IgD-negative memory B cell (primary cell): ENCODE measurements at regions not wholly inside any gene's neighbourhood (a gene's known extent, or its start where the extent isn't known, plus 50 kb on each side); places are given as distances from the start of the nearest gene placed in this dataset.

Source experiments
- H3K27ac Mint-ChIP-seq, 3 donors: one replicate each; pipeline ENCODE4 v1.8.0; 2020 to 2022; ENCODE audit warnings: mild to moderate bottlenecking in 3 of 3, mixed read lengths in 3 of 3, moderate library complexity in 1 of 3
- H3K27me3 Mint-ChIP-seq: one replicate; pipeline ENCODE4 v1.8.0; 2021; ENCODE audit warnings: mixed read lengths
- H3K36me3 Mint-ChIP-seq: one replicate; pipeline ENCODE4 v1.8.0; 2020; ENCODE audit warnings: mild to moderate bottlenecking, mixed read lengths
- H3K4me1 Mint-ChIP-seq, 3 donors: one replicate each; pipeline ENCODE4 v1.8.0; 2020 to 2022; ENCODE audit warnings: mixed read lengths in 3 of 3, mild to moderate bottlenecking in 1 of 3
- H3K4me3 Mint-ChIP-seq, 4 donors: one replicate each; pipeline ENCODE4 v1.8.0; 2020 to 2022; ENCODE audit warnings: mild to moderate bottlenecking in 4 of 4, mixed read lengths in 4 of 4, moderate library complexity in 3 of 4
- H3K9me3 Mint-ChIP-seq, 3 donors: one replicate each; pipeline ENCODE4 v1.8.0; 2020 to 2021; ENCODE audit warnings: mixed read lengths in 3 of 3, mild to moderate bottlenecking in 1 of 3

- H3K27ac Mint-ChIP-seq = no peak overlapping the region
- H3K4me1 Mint-ChIP-seq = peaks cover 0 to 5% (median 2%) of the 10 kb centered on the region in 3 donors
These were observed 165.0 kb downstream of the ICE1 start for GRCh38 chr5:5587474-5587873.

GRCh38 chr5:5586721-5587120, 164.2 kb downstream of the ICE1 start:
- no peaks in the 10 kb centered on the region for H3K9me3 Mint-ChIP-seq
- no peak overlapping the region for H3K27ac Mint-ChIP-seq
- peaks cover 5% of the 10 kb centered on the region for H3K27me3 Mint-ChIP-seq
- no peak overlapping the region for H3K4me3 Mint-ChIP-seq
- peaks cover 4% of the 10 kb centered on the region for H3K36me3 Mint-ChIP-seq
- H3K4me1 Mint-ChIP-seq = peaks cover 0 to 5% (median 2%) of the 10 kb centered on the region in 3 donors

More at GRCh38 chr5:5587474-5587873, 165.0 kb downstream of the ICE1 start:
- peaks cover 5% of the 10 kb centered on the region for H3K27me3 Mint-ChIP-seq
- peaks cover 4% of the 10 kb centered on the region for H3K36me3 Mint-ChIP-seq
- H3K4me3 Mint-ChIP-seq = no peak overlapping the region
- no peaks in the 10 kb centered on the region for H3K9me3 Mint-ChIP-seq

- Mint-ChIP-seq H3K27ac (no peak overlapping the region), H3K27me3 (peaks cover 5% of the 10 kb centered on the region), H3K4me1 (peaks cover 0 to 5% (median 2%) of the 10 kb centered on the region in 3 donors), H3K4me3 (no peak overlapping the region), H3K36me3 (peaks cover 4% of the 10 kb centered on the region), H3K9me3 (no peaks in the 10 kb centered on the region)
These were observed 163.4 kb downstream of the ICE1 start for GRCh38 chr5:5585751-5586341.

GRCh38 chr5:5584751-5585150, 162.3 kb downstream of the ICE1 start:
- H3K36me3 Mint-ChIP-seq = peaks cover 3% of the 10 kb centered on the region
- H3K9me3 Mint-ChIP-seq = no peaks in the 10 kb centered on the region

GRCh38 chr5:5584236-5584745, 161.8 kb downstream of the ICE1 start:
- Mint-ChIP-seq H3K4me3 (no peak overlapping the region), H3K36me3 (peaks cover 3% of the 10 kb centered on the region), H3K27me3 (peaks cover 5% of the 10 kb centered on the region), H3K27ac (no peak overlapping the region), H3K4me1 (peaks cover 0 to 2% (median 0%) of the 10 kb centered on the region in 3 donors), H3K9me3 (no peaks in the 10 kb centered on the region)

More at GRCh38 chr5:5584751-5585150, 162.3 kb downstream of the ICE1 start:
- peaks cover 5% of the 10 kb centered on the region for H3K27me3 Mint-ChIP-seq
- H3K4me1 Mint-ChIP-seq = peaks cover 0 to 2% (median 0%) of the 10 kb centered on the region in 3 donors
- no peak overlapping the region for H3K27ac Mint-ChIP-seq
- H3K4me3 Mint-ChIP-seq = no peak overlapping the region

GRCh38 chr5:5583832-5584231, 161.4 kb downstream of the ICE1 start:
- Mint-ChIP-seq H3K27me3 (peaks cover 5% of the 10 kb centered on the region), H3K4me1 (peaks cover 0 to 2% (median 0%) of the 10 kb centered on the region in 3 donors), H3K9me3 (no peaks in the 10 kb centered on the region), H3K36me3 (peaks cover 3% of the 10 kb centered on the region), H3K27ac (no peak overlapping the region), H3K4me3 (no peak overlapping the region)

GRCh38 chr5:5583023-5583765, 160.7 kb downstream of the ICE1 start:
- Mint-ChIP-seq H3K4me1 (peaks cover 0 to 2% (median 0%) of the 10 kb centered on the region in 3 donors), H3K27ac (no peak overlapping the region), H3K9me3 (no peaks in the 10 kb centered on the region), H3K27me3 (peaks cover 5% of the 10 kb centered on the region), H3K4me3 (no peak overlapping the region), H3K36me3 (peaks cover 3% of the 10 kb centered on the region)

GRCh38 chr5:5581080-5581479, 158.6 kb downstream of the ICE1 start:
- H3K36me3 Mint-ChIP-seq = peaks cover 1% of the 10 kb centered on the region
- H3K27ac Mint-ChIP-seq = no peak overlapping the region
- no peaks in the 10 kb centered on the region for H3K9me3 Mint-ChIP-seq
- no peaks in the 10 kb centered on the region for H3K4me1 Mint-ChIP-seq
- H3K4me3 Mint-ChIP-seq = no peak overlapping the region
- no peaks in the 10 kb centered on the region for H3K27me3 Mint-ChIP-seq

GRCh38 chr5:5576744-5577143, 154.3 kb downstream of the ICE1 start:
- H3K4me3 Mint-ChIP-seq = no peak overlapping the region
- H3K27ac Mint-ChIP-seq = no peak overlapping the region
- no peaks in the 10 kb centered on the region for H3K27me3 Mint-ChIP-seq
- peaks cover 1% of the 10 kb centered on the region for H3K36me3 Mint-ChIP-seq
- H3K4me1 Mint-ChIP-seq = peaks cover 0 to 1% (median 0%) of the 10 kb centered on the region in 3 donors
- no peaks in the 10 kb centered on the region for H3K9me3 Mint-ChIP-seq

GRCh38 chr5:5575461-5575860, 153.0 kb downstream of the ICE1 start:
- Mint-ChIP-seq H3K27ac (no peak overlapping the region), H3K9me3 (no peaks in the 10 kb centered on the region), H3K4me3 (no peak overlapping the region), H3K27me3 (no peaks in the 10 kb centered on the region), H3K4me1 (peaks cover 0 to 1% (median 0%) of the 10 kb centered on the region in 3 donors), H3K36me3 (no peaks in the 10 kb centered on the region)

- Mint-ChIP-seq H3K4me1 (peaks cover 0 to 1% (median 0%) of the 10 kb centered on the region in 3 donors), H3K36me3 (no peaks in the 10 kb centered on the region), H3K4me3 (no peak overlapping the region), H3K9me3 (no peaks in the 10 kb centered on the region), H3K27ac (no peak overlapping the region), H3K27me3 (no peaks in the 10 kb centered on the region)
These were observed 151.4 kb downstream of the ICE1 start for GRCh38 chr5:5573798-5574380.

GRCh38 chr5:5572976-5573797, 150.7 kb downstream of the ICE1 start:
- Mint-ChIP-seq H3K27me3 (no peaks in the 10 kb centered on the region), H3K4me1 (peaks cover 0 to 1% (median 0%) of the 10 kb centered on the region in 3 donors), H3K9me3 (no peaks in the 10 kb centered on the region), H3K36me3 (no peaks in the 10 kb centered on the region), H3K27ac (no peak overlapping the region), H3K4me3 (no peak overlapping the region)

GRCh38 chr5:5572010-5572865, 149.8 kb downstream of the ICE1 start:
- Mint-ChIP-seq H3K27ac (peak overlapping the region in 1 of 3 donors; percentile 83), H3K4me1 (peaks cover 0 to 1% (median 0%) of the 10 kb centered on the region in 3 donors), H3K27me3 (peaks cover 5% of the 10 kb centered on the region), H3K36me3 (no peaks in the 10 kb centered on the region), H3K9me3 (no peaks in the 10 kb centered on the region), H3K4me3 (no peak overlapping the region)

GRCh38 chr5:5570646-5571045, 148.2 kb downstream of the ICE1 start:
- Mint-ChIP-seq H3K27me3 (peaks cover 5% of the 10 kb centered on the region), H3K27ac (no peak overlapping the region), H3K4me1 (no peaks in the 10 kb centered on the region), H3K36me3 (no peaks in the 10 kb centered on the region), H3K9me3 (no peaks in the 10 kb centered on the region), H3K4me3 (no peak overlapping the region)
